Choroid plexus epithelial cell (primary cell): ENCODE measurements at regions not wholly inside any gene's neighbourhood (a gene's known extent, or its start where the extent isn't known, plus 50 kb on each side); places are given as distances from the start of the nearest gene placed in this dataset.

Experiments used
- DNase-seq: peaks from one replicate; pipeline ENCODE4 v3.0.0-alpha.2; 2010; ENCODE audit warnings: low read depth
- H3K4me3 ChIP-seq: 2 replicates; pipeline ENCODE4 v1.5.1; 2011; ENCODE audit warnings: low read depth, mild to moderate bottlenecking, control low read depth, low read length, moderate library complexity
- CTCF ChIP-seq: conservative IDR thresholded peaks from 2 replicates; pipeline ENCODE4 v1.5.1; 2011; ENCODE audit warnings: low read depth, mild to moderate bottlenecking, control low read depth, inconsistent platforms, low read length, moderate library complexity

- no peak overlapping the region for H3K4me3 ChIP-seq
- DNase-seq: no peak
- no peak for TF ChIP-seq CTCF
Observed at GRCh38 chr17:74009056-74009625, 194.3 kb upstream of the RPL38 start.

DNA sequence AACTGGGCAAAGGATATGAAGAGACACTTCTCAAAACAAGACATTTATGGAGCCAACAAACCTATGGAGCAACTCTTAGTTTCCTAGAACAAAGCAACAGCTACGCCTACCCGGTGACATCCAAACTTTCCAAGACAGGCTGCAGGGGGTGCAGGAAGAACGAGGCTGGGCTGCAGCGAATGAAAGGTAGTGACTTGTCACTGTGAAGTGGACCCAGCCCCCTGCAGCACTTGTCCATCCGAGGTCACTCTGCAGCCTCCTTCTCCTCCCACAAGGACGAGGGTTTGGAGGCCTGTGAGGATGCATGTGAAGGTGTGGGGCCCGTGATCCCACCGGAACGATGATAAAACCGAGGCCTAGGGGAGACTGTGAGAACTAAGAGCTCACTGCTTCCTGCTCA, 192.6 kb upstream of the RPL38 start:
- no peak overlapping the region for H3K4me3 ChIP-seq
- no peak for DNase-seq
- TF ChIP-seq CTCF: no peak

- H3K4me3 ChIP-seq: no peak overlapping the region
- TF ChIP-seq CTCF: no peak
Observed at GRCh38 chr17:74011966-74012365, 191.5 kb upstream of the RPL38 start.

DNA sequence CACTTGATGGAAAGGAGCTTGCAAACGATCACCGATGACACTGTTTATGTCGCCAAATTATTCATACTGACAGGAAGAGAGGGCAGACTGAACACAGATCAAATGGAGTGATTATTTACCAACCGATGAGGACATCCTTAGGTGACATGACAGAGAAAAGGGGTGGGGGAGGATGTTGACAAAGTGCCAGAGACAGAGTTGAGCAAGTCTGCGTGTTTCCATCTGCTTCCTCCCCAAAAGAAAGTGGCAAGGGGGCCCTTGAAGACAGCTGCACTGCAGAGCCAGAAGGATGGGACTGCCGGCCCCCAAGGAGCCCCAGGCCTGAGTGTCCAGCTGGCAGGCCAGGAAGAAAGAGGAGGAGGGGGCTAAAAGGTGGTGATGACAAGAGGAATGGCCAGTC, 191.0 kb upstream of the RPL38 start:
- no peak for DNase-seq
- no peak overlapping the region for H3K4me3 ChIP-seq
- TF ChIP-seq CTCF: no peak

More at GRCh38 chr17:74011966-74012365, 191.5 kb upstream of the RPL38 start:
- no peak for DNase-seq

GRCh38 chr17:74015316-74015715, 188.2 kb upstream of the RPL38 start:
- no peak for TF ChIP-seq CTCF
- DNase-seq: no peak
- H3K4me3 ChIP-seq: no peak overlapping the region

DNA sequence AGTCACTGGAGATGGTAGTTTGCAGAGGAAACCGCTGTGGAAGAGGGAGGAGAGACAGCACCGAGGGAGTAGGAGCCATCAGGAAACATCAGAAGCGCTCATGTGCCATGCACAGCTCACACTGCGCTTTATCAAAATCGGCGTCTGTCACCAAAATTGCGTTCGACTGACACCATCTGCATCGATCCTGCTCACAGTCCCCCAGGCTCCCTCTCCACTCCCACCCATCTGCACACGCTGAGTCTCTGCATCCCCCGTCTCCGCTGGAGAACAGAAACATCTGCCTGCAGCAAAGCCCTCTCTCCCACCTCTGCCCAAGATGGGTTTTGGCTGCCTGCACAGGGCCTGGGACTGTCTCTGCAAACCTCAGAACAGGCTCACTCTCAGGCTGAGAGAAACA, 187.5 kb upstream of the RPL38 start:
- no peak for TF ChIP-seq CTCF
- no peak overlapping the region for H3K4me3 ChIP-seq
- no peak for DNase-seq

DNA sequence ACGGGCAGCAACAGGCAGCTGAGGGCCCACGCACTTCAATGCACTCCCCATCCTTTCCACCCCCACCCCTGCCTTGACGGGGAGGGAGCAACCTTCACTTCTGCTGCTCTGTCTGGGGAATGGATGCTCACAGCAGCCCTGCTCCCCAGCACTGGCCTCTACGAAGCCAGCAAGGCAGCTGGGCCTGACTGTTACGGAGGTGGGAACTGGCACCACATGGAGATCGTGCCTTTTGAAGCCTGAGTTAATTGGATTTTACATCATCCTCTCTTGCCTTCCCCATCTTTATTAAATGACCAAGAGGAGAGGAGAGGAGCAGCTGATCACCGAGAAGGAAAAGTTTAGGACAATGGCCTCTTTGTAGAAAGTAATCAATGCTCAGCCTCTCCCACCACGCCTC, 187.0 kb upstream of the RPL38 start:
- no peak for TF ChIP-seq CTCF
- no peak for DNase-seq
- H3K4me3 ChIP-seq: no peak overlapping the region
